ENCODE measurements at regions not wholly inside any gene's neighbourhood (a gene's known extent, or its start where the extent isn't known, plus 50 kb on each side); places are given as distances from the start of the nearest gene placed in this dataset.

- H3K4me1 ChIP-seq, result no peaks in the 10 kb centered on the region
- no peaks in the 10 kb centered on the region for H3K27me3 ChIP-seq (ENCODE audit: insufficient read depth in 3 of 3, low read length in 2 of 3)
- no peaks in the 10 kb centered on the region for H3K36me3 ChIP-seq (ENCODE audit: insufficient read depth in 1 of 2, low read depth in 1 of 2)
- DNase-seq (no peak), ATAC-seq (no peak)
- 66 to 74% (median 70%) methylated on average over 2 of the region's 2 CpGs for WGBS, 3 donors
- no peak overlapping the region for H3K4me3 ChIP-seq
- intact Hi-C loops (cut with DNase I), result no loop called here
- no peak for TF ChIP-seq CTCF (IDR thresholded peaks at IDR 0.05)
- H3K9me3 ChIP-seq, result no peaks in the 10 kb centered on the region
- no peak overlapping the region for H3K27ac ChIP-seq
Observed at GRCh38 chr4:11620861-11621260, 192.2 kb upstream of the HS3ST1 start.

GRCh38 chr4:11618666-11619282 is 190.1 kb upstream of the HS3ST1 start:
- 30 to 69% (median 36%) methylated on average over 2 of the region's 2 CpGs for WGBS, 3 donors
- intact Hi-C loops (cut with DNase I), result no loop called here
- ATAC-seq, result no peak
- Histone ChIP-seq H3K4me3 (no peak overlapping the region), H3K27me3 (ENCODE audit: insufficient read depth in 3 of 3, low read length in 2 of 3) (no peaks in the 10 kb centered on the region), H3K4me1 (no peaks in the 10 kb centered on the region), H3K9me3 (no peaks in the 10 kb centered on the region), H3K36me3 (ENCODE audit: insufficient read depth in 1 of 2, low read depth in 1 of 2) (no peaks in the 10 kb centered on the region), H3K27ac (no peak overlapping the region)
- no peak for TF ChIP-seq CTCF (IDR thresholded peaks at IDR 0.05)
- no peak for DNase-seq

DNA sequence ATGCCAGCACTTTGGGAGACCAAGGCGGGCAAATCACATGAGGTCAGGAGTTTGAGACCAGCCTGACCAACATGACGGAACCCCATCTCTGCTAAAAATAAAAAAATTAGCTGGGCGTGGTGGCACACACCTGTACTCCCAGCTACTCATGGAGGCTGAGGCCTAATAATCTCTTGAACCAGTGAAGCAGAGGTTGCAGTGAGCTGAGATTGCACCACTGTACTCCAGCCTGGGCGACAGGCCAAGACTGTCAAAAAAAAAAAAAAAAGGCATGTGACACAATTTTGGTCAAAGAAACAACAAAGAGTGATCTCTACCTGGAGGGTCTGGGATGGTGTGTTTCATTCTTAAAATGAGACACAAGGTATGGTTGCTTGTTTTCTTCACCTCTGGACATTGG is 188.2 kb upstream of the HS3ST1 start:
- ATAC-seq (no peak), DNase-seq (no peak)
- no peak for TF ChIP-seq CTCF (IDR thresholded peaks at IDR 0.05)
- Histone ChIP-seq H3K4me1 (no peaks in the 10 kb centered on the region), H3K27ac (no peak overlapping the region), H3K9me3 (no peaks in the 10 kb centered on the region), H3K27me3 (ENCODE audit: insufficient read depth in 3 of 3, low read length in 2 of 3) (no peaks in the 10 kb centered on the region), H3K36me3 (ENCODE audit: insufficient read depth in 1 of 2, low read depth in 1 of 2) (no peaks in the 10 kb centered on the region), H3K4me3 (no peak overlapping the region)
- intact Hi-C loops (cut with DNase I), result no loop called here
- 81 to 90% (median 86%) methylated on average over 4 of the region's 4 CpGs for WGBS, 3 donors

DNA sequence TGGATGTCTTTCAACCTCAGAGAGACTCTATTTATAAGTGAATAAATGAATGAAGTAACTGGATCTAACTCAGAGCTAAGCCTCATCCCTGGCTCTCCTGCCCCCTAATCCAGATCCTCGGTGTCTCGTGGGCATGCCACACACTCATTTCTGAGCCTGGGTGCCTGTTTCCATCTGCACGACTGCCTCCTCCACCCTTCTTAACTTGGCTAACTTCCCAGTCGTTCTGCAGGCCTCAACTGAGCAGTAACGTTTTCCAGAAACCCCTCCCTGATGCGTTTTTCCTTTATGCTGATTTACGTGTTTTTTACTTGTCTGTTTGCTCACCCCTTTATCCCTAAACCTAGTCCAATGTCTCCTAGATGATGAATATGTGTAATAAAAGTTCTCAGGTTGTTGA is 186.9 kb upstream of the HS3ST1 start:
- TF ChIP-seq CTCF (IDR thresholded peaks at IDR 0.05), result no peak
- intact Hi-C loops (cut with DNase I), result no loop called here
- ATAC-seq (no peak), DNase-seq (no peak)
- Histone ChIP-seq H3K36me3 (ENCODE audit: insufficient read depth in 1 of 2, low read depth in 1 of 2) (no peaks in the 10 kb centered on the region), H3K4me3 (no peak overlapping the region), H3K4me1 (no peaks in the 10 kb centered on the region), H3K9me3 (no peaks in the 10 kb centered on the region), H3K27me3 (ENCODE audit: insufficient read depth in 3 of 3, low read length in 2 of 3) (no peaks in the 10 kb centered on the region), H3K27ac (no peak overlapping the region)
- WGBS, 3 donors, result 45 to 51% (median 50%) methylated on average over 7 of the region's 7 CpGs

- Histone ChIP-seq H3K4me3 (no peak overlapping the region), H3K4me1 (no peaks in the 10 kb centered on the region), H3K27me3 (ENCODE audit: insufficient read depth in 3 of 3, low read length in 2 of 3) (no peaks in the 10 kb centered on the region), H3K27ac (no peak overlapping the region), H3K36me3 (ENCODE audit: insufficient read depth in 1 of 2, low read depth in 1 of 2) (no peaks in the 10 kb centered on the region), H3K9me3 (no peaks in the 10 kb centered on the region)
- no peak for ATAC-seq
- intact Hi-C loops (cut with DNase I), result no loop called here
- 89 to 92% (median 91%) methylated on average over 5 of the region's 5 CpGs for WGBS, 3 donors
- no peak for TF ChIP-seq CTCF (IDR thresholded peaks at IDR 0.05)
- no peak for DNase-seq
Observed at GRCh38 chr4:11614426-11614825, 185.7 kb upstream of the HS3ST1 start.
